Gastroesophageal sphincter (tissue), 3 donors: ENCODE measurements at regions not wholly inside any gene's neighbourhood (a gene's known extent, or its start where the extent isn't known, plus 50 kb on each side); places are given as distances from the start of the nearest gene placed in this dataset.

Experiments
- CTCF ChIP-seq, 4 experiments: fragments of 200-600 bp in 2 of 4; fragments of 450-650 bp in 2 of 4; sonication (generic) in 1 of 4; IDR thresholded peaks; one replicate each; pipeline ENCODE4 v1.5.1; 2017 to 2019; ENCODE audit warnings: antibody characterized with exemption in 4 of 4, mild to moderate bottlenecking in 2 of 4, moderate library complexity in 2 of 4
- EP300 ChIP-seq: sonication (generic); formaldehyde crosslinking; IDR thresholded peaks from one replicate; pipeline ENCODE4 v1.6.1; 2017; ENCODE audit warnings: antibody characterized with exemption, mild to moderate bottlenecking
- POLR2AphosphoS5 ChIP-seq: sonication (generic); formaldehyde crosslinking; IDR thresholded peaks from one replicate; pipeline ENCODE4 v1.6.1; 2017; ENCODE audit warnings: antibody characterized with exemption

GRCh38 chr11:69948256-69949141 lies 129.3 kb upstream of the FGF3 start:
- TF ChIP-seq CTCF (IDR thresholded peaks at IDR 0.05) (no peak), POLR2AphosphoS5 (no peak), EP300 (no peak)
